Naive thymus-derived CD4-positive, alpha-beta T cell (primary cell): ENCODE measurements at regions not wholly inside any gene's neighbourhood (a gene's known extent, or its start where the extent isn't known, plus 50 kb on each side); places are given as distances from the start of the nearest gene placed in this dataset.
"Not testable (repeated sequence)": the region's sequence is repeated elsewhere in the genome, so short reads cannot be mapped to it uniquely, and the experiment has no call there.

Source experiments
- ATAC-seq: fragments of 150-1000 bp; cut with Tn5 transposase; 2 replicates; pipeline ENCODE4 v1.10.0; 2021; ENCODE audit warnings: mild to moderate bottlenecking, moderate library complexity
- CTCF ChIA-PET: fragments of 350-600 bp; sonication (Branson Sonifier 250); formaldehyde crosslinking; loops from one replicate; lab custom pipeline; 2021; ENCODE audit warnings: antibody characterized with exemption; lab: Charles Lee
- POLR2A ChIA-PET: fragments of 350-600 bp; sonication (Branson Sonifier 250); formaldehyde crosslinking; loops from one replicate; lab custom pipeline; 2021; ENCODE audit warnings: antibody characterized with exemption, inconsistent platforms; lab: Charles Lee
- DNase-seq, 9 donors: peaks; one replicate each; pipeline versions ENCODE4 v3.0.0 to v3.0.0-alpha.2; 2020 to 2022; ENCODE audit warnings: mixed read lengths in 1 of 9
- H3K27ac ChIP-seq: one replicate; pipeline ENCODE4 v1.7.0; 2013; ENCODE audit warnings: mild to moderate bottlenecking, low read depth, low read length, moderate library complexity
- H3K27me3 ChIP-seq, 2 donors: one replicate each; pipeline ENCODE4 v1.7.0; 2013; ENCODE audit warnings: low read length in 2 of 2, mild to moderate bottlenecking in 2 of 2, moderate library complexity in 2 of 2; ENCODE audit not compliant: control insufficient read depth in 2 of 2, insufficient read depth in 2 of 2
- H3K36me3 ChIP-seq, 3 experiments: 1 replicate in 2 of 3; 2 replicates in 1 of 3; pipeline ENCODE4 v1.7.0; 2013; ENCODE audit warnings: low read length in 3 of 3, mild to moderate bottlenecking in 3 of 3, moderate library complexity in 1 of 3; ENCODE audit not compliant: insufficient read depth in 3 of 3, control insufficient read depth in 2 of 3
- H3K4me1 ChIP-seq, 2 donors: one replicate each; pipeline ENCODE4 v1.7.0; 2013; ENCODE audit warnings: low read length in 2 of 2, mild to moderate bottlenecking in 2 of 2, moderate library complexity in 1 of 2; ENCODE audit not compliant: control insufficient read depth in 2 of 2, insufficient read depth in 2 of 2
- H3K4me3 ChIP-seq: 2 replicates; pipeline ENCODE4 v1.7.0; 2013; ENCODE audit warnings: mild to moderate bottlenecking, low read length
- H3K9me3 ChIP-seq, 3 experiments: 1 replicate in 2 of 3; 2 replicates in 1 of 3; pipeline ENCODE4 v1.7.0; 2013; ENCODE audit warnings: low read length in 3 of 3; ENCODE audit not compliant: control insufficient read depth in 2 of 3
- H3K27ac Mint-ChIP-seq, 9 donors: one replicate each; pipeline ENCODE4 v1.8.0; 2020 to 2022; ENCODE audit warnings: mixed read lengths in 9 of 9, mild to moderate bottlenecking in 8 of 9, moderate library complexity in 5 of 9, inconsistent platforms in 2 of 9
- H3K27me3 Mint-ChIP-seq, 5 donors: one replicate each; pipeline ENCODE4 v1.8.0; 2021 to 2022; ENCODE audit warnings: mixed read lengths in 5 of 5, mild to moderate bottlenecking in 1 of 5
- H3K36me3 Mint-ChIP-seq, 5 donors: one replicate each; pipeline ENCODE4 v1.8.0; 2020 to 2022; ENCODE audit warnings: mixed read lengths in 5 of 5, mild to moderate bottlenecking in 3 of 5, inconsistent platforms in 1 of 5
- H3K4me1 Mint-ChIP-seq, 7 donors: one replicate each; pipeline ENCODE4 v1.8.0; 2020 to 2022; ENCODE audit warnings: mixed read lengths in 7 of 7, mild to moderate bottlenecking in 3 of 7, inconsistent platforms in 1 of 7
- H3K4me3 Mint-ChIP-seq, 10 donors: one replicate each; pipeline ENCODE4 v1.8.0; 2020 to 2022; ENCODE audit warnings: mild to moderate bottlenecking in 10 of 10, mixed read lengths in 10 of 10, moderate library complexity in 6 of 10, inconsistent platforms in 2 of 10
- H3K9me3 Mint-ChIP-seq, 11 donors: one replicate each; pipeline ENCODE4 v1.8.0; 2020 to 2022; ENCODE audit warnings: mixed read lengths in 11 of 11, mild to moderate bottlenecking in 4 of 11, inconsistent platforms in 1 of 11, moderate library complexity in 1 of 11
- intact Hi-C, 2 donors: fragments of 100-400 bp; cut with micrococcal nuclease; formaldehyde crosslinking; loops; one replicate each; pipeline ENCODE4 v1.15.1; 2023

DNA sequence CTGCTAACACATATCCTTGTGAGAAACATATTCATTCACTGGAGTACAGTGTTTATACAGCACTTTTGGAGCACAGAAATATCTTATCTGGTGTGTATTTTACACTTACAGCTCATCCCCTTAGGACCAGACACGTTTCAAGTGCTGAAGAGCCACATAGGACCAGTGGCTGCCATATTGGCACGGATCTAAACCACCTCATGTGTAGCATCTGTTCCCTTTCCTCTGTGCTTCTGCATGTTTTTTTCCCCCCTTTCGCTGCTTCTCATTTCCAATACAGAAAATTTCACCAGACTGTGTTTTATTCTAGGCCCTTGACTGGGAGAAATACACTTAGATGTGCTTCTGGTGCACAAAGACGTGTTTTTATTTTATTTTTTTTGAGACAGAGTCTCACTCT is 69.7 kb upstream of the RBMX start:
- no peak overlapping the region for H3K4me3 Mint-ChIP-seq
- Histone ChIP-seq H3K4me3 (no peak overlapping the region), H3K4me1 (no peaks in the 10 kb centered on the region), H3K9me3 (no peaks in the 10 kb centered on the region), H3K27ac (no peak overlapping the region), H3K27me3 (no peaks in the 10 kb centered on the region), H3K36me3 (no peaks in the 10 kb centered on the region)
- CTCF ChIA-PET, result interaction anchor here (1.1 kb wide), 1 partner anchor 102 kb away, joined by 4 read pairs; no protein-coding TSS in a partner anchor
- POLR2A ChIA-PET, result no interaction called here
- no peaks in the 10 kb centered on the region for H3K4me1 Mint-ChIP-seq
- H3K27me3 Mint-ChIP-seq, result no peaks in the 10 kb centered on the region
- DNase-seq (no peak), ATAC-seq (no peak)
- H3K27ac Mint-ChIP-seq, result no peak overlapping the region
- intact Hi-C loops, result loop anchor here in 1 of 2 donors (10.0 kb wide), 1 partner anchor 1075 kb away; no protein-coding TSS in a partner anchor
- H3K36me3 Mint-ChIP-seq, result no peaks in the 10 kb centered on the region
- no peaks in the 10 kb centered on the region for H3K9me3 Mint-ChIP-seq

DNA sequence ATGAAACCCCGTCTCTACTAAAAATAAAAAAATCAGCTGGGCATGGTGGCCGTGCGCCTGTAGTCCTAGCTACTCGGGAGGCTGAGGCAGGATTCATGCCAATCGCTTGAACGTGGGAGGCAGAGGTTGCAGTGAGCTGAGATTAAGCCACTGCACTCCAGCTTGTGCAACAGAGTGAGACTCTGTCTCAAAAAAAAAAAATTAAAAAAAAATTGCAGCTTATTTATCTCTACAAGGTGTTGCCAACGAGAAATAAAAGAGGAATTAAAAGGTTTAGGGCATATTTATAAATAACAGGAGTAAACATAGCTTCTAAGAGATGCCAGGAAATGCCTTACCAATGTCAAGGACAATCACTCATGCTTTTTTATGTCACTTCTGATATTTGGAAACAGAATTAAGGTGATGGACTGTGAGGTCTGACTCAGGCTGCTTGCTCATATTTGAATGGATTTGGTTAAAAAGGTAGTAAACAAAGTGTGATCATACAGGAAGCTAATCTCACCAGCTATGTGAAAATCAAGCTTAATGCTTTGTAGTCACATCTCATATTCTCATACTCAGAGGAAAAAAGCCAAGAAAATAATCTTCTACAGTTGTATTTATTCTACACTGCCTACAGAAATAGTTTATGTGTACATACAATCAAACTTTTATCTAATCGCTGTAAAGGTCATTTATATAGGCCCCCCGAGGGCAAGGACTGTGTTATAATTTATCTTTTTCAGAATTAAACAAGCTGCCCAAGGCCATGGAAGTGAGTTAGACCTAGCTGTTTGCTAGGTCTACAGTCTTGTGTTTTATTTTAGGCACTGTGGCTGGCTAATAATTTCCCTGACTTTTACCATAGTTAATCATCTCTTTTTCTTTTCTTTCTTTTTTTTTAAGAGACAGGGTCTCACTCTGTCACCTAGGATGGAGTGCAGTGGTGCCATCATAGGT is 61.1 kb upstream of the RBMX start:
- Mint-ChIP-seq H3K36me3 (peaks cover 0 to 5% (median 0%) of the 10 kb centered on the region in 5 donors), H3K4me1 (peaks cover 0 to 5% (median 0%) of the 10 kb centered on the region in 7 donors), H3K9me3 (no peaks in the 10 kb centered on the region), H3K27ac (no peak overlapping the region), H3K27me3 (no peaks in the 10 kb centered on the region), H3K4me3 (no peak overlapping the region)
- ATAC-seq (no peak), DNase-seq (no peak)
- Histone ChIP-seq H3K27ac (no peak overlapping the region), H3K27me3 (no peaks in the 10 kb centered on the region), H3K4me1 (peaks cover 0 to under 1% of the 10 kb centered on the region in 2 donors), H3K36me3 (no peaks in the 10 kb centered on the region), H3K9me3 (no peaks in the 10 kb centered on the region), H3K4me3 (no peak overlapping the region)
- intact Hi-C loops, result no loop called here
- ChIA-PET CTCF (interaction anchor here (0.6 kb wide), 1 partner anchor 78 kb away, joined by 3 read pairs; no protein-coding TSS in a partner anchor), POLR2A (no interaction called here)

DNA sequence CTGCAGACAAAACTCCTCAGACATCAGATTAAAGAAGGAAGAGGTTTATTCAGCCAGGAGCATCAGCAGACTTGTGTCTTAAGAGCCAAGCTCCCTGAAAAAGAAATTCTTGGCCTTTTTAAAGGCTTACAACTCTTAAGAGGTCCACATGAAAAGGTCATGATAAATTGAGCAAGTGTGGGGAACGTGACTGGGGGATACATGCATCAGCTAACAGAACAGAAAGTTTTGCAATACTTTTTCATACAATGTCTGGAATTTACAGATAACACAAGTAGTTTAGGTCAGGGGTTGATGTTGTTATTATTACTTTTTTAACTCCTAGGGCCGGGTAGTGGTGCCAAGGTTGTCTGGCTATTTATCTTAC is 55.6 kb upstream of the RBMX start:
- Histone ChIP-seq H3K36me3 (no peaks in the 10 kb centered on the region), H3K27ac (no peak overlapping the region), H3K27me3 (no peaks in the 10 kb centered on the region), H3K4me1 (peaks cover 0 to 9% of the 10 kb centered on the region in 2 donors), H3K9me3 (no peaks in the 10 kb centered on the region), H3K4me3 (peak overlapping the region; percentile 24)
- peaks cover 0 to 8% (median 0%) of the 10 kb centered on the region in 5 donors for H3K36me3 Mint-ChIP-seq
- POLR2A ChIA-PET, result interaction anchor here (0.6 kb wide), 1 partner anchor 401 kb away, joined by 3 read pairs; no protein-coding TSS in a partner anchor
- intact Hi-C loops, result no loop called here
- peak overlapping the region in 2 of 9 donors; percentile 36 to 82 for H3K27ac Mint-ChIP-seq
- DNase-seq (no peak), ATAC-seq (no peak)
- H3K4me3 Mint-ChIP-seq, result peak overlapping the region in 2 of 10 donors; percentile 64 to 73
- CTCF ChIA-PET, result no interaction called here
- H3K4me1 Mint-ChIP-seq, result peaks cover 0 to 23% (median 0%) of the 10 kb centered on the region in 7 donors
- H3K9me3 Mint-ChIP-seq, result no peaks in the 10 kb centered on the region
- no peaks in the 10 kb centered on the region for H3K27me3 Mint-ChIP-seq

GRCh38 chrX:136935533-136936182 is 55.1 kb upstream of the RBMX start:
- H3K9me3 ChIP-seq, H3K4me1 ChIP-seq, H3K27me3 Mint-ChIP-seq, H3K27me3 ChIP-seq, H3K27ac ChIP-seq, H3K36me3 Mint-ChIP-seq, ATAC-seq, H3K9me3 Mint-ChIP-seq, H3K36me3 ChIP-seq, CTCF ChIA-PET: not testable (repeated sequence)
- H3K27ac Mint-ChIP-seq, result peak overlapping the region in 4 of 9 donors; percentile 36 to 82 (median 54)
- DNase-seq, result peak in 1 of 9 donors; percentile 1
- POLR2A ChIA-PET, result interaction anchor here (0.6 kb wide), 1 partner anchor 400 kb away, joined by 3 read pairs; no protein-coding TSS in a partner anchor
- peaks cover 0 to 23% (median 0%) of the 10 kb centered on the region in 7 donors for H3K4me1 Mint-ChIP-seq
- peak overlapping the region; percentile 24 for H3K4me3 ChIP-seq
- H3K4me3 Mint-ChIP-seq, result peak overlapping the region in 7 of 10 donors; percentile 12 to 73 (median 60)
- intact Hi-C loops, result loop anchor here in 1 of 2 donors (2.0 kb wide), 1 partner anchor 685 kb away; the partner anchor contains the start of gene MAP7D3

- H3K9me3 ChIP-seq, DNase-seq, H3K4me1 ChIP-seq, H3K36me3 ChIP-seq, H3K27me3 ChIP-seq, H3K4me3 Mint-ChIP-seq, H3K27ac ChIP-seq, H3K4me3 ChIP-seq, H3K36me3 Mint-ChIP-seq, ATAC-seq, H3K27me3 Mint-ChIP-seq, H3K9me3 Mint-ChIP-seq, POLR2A ChIA-PET: not testable (repeated sequence)
- H3K27ac Mint-ChIP-seq, result peak overlapping the region in 2 of 9 donors; percentile 8 to 58
- intact Hi-C loops, result loop anchor here in 1 of 2 donors (2.0 kb wide), 1 partner anchor 684 kb away; the partner anchor contains the start of gene MAP7D3
- H3K4me1 Mint-ChIP-seq, result peaks cover 0 to 23% (median 0%) of the 10 kb centered on the region in 7 donors
- CTCF ChIA-PET, result interaction anchor here (0.7 kb wide), 1 partner anchor 305 kb away, joined by 3 read pairs; no protein-coding TSS in a partner anchor
These were observed 54.1 kb upstream of the RBMX start for GRCh38 chrX:136934652-136935051.

- Mint-ChIP-seq H3K9me3 (no peaks in the 10 kb centered on the region), H3K4me3 (no peak overlapping the region), H3K36me3 (peaks cover 0 to 8% (median 0%) of the 10 kb centered on the region in 5 donors), H3K27me3 (no peaks in the 10 kb centered on the region), H3K27ac (no peak overlapping the region), H3K4me1 (peaks cover 0 to 23% (median 0%) of the 10 kb centered on the region in 7 donors)
- H3K9me3 ChIP-seq, result no peaks in the 10 kb centered on the region
- ChIA-PET CTCF (no interaction called here), POLR2A (no interaction called here)
- ATAC-seq, result no peak
- H3K4me3 ChIP-seq, result no peak overlapping the region
- no peak overlapping the region for H3K27ac ChIP-seq
- intact Hi-C loops, result loop anchor here in 1 of 2 donors (2.0 kb wide), 1 partner anchor 683 kb away; the partner anchor contains the start of gene MAP7D3
- no peaks in the 10 kb centered on the region for H3K36me3 ChIP-seq
- no peak for DNase-seq
- no peaks in the 10 kb centered on the region for H3K27me3 ChIP-seq
- H3K4me1 ChIP-seq, result peaks cover 0 to 9% of the 10 kb centered on the region in 2 donors
These were observed 53.2 kb upstream of the RBMX start for GRCh38 chrX:136933611-136934145.
